ENCODE measurements at regions not wholly inside any gene's neighbourhood (a gene's known extent, or its start where the extent isn't known, plus 50 kb on each side); places are given as distances from the start of the nearest gene placed in this dataset.
"Not testable (repeated sequence)": the region's sequence is repeated elsewhere in the genome, so short reads cannot be mapped to it uniquely, and the experiment has no call there.

DNA sequence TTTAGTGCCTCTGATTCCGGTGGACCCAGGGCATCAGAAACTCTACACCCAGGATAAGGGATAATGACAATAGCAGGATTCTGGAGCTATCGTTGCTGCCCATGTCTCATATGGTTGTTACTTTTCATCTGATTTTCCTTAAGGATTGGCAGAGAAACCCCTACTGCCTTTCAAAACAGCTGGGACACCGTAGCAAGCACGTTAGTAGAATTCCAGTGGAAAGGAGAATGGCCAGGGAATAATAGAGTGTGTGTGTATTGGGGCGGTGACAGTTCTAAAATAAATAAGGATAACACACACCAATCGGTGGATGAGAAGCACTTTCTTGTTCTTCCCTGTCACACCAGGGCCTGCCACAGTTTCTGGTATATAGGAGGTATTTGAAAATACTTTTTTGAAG lies 251.8 kb downstream of the HAPSTR1 start:
- DNase-seq: no peak

DNA sequence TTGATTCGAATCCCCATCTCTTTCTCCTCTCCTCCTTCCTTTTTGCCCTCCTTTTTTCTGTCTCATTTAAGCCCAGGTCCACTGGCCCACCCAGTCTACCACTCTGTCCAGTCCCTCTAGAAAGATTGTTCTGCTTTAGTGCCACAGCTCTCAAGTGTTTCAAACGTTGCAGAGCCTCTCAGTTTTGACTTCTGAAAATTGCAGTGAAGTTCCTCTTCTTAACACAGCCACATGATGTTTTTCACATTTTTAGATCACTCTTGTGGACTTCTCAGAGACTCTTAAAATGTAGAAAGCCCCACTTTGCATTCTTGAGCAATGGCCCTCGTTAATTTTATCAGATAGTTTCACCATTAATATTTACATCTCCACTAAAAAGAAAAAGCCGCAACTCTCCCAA lies 253.1 kb downstream of the HAPSTR1 start:
- no peak for DNase-seq

DNA sequence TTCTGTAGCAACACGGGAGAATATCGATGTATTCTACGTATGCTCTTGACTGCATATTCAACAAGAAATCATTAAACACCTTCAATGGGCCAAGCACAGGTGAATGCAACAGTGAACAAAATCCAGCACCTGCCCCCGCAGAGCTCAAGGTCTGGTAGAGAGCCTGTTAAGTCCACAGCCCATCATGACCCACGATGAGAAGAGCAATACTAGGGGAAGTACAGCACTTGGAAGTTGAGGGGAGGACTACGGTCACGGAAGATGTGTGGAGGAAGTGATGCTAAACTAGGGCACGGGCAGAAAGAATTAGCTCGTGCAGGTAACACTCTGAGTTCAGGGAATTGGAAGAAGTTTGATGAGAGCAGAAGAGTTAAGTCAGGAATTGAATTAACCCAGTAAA lies 253.6 kb downstream of the HAPSTR1 start:
- DNase-seq: no peak

DNA sequence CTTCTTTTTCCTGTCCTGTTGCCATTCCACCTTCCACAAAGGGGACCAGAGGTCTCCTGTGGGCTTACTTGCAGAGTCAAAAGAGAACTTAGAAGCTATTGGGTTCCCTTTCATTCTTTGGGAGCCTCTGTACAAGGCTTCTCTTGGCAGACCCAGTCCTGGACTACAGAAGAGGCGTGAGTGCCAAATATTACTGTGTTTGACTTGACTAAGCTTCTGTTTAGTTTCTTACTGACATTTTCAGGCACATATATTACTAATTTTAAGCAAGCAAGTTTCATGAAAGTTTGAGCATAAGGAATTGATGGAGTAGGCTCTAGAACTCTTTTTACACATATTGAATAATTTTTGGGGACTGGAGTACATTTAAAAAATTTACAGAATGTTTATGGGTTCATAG lies 254.4 kb downstream of the HAPSTR1 start:
- no peak for DNase-seq

DNA sequence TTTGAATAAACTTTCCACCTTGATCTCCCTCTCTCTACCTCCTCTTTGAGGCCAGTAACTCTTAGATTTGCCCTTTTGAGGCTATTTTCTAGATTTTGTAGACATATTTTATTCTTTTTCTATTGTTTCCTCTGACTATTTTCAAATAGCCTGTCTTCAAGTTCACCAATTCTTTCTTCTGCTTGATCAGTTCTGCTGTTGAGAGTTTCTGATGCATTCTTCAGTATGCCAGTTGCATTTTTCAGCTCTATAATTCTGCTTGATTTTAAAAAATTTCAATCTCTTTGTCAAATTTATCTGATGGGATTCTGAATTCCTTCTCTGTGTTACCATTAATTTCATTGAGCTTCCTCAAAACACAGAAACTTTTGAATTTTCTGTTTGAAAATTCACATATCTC lies 257.5 kb downstream of the HAPSTR1 start:
- no peak for DNase-seq

DNA sequence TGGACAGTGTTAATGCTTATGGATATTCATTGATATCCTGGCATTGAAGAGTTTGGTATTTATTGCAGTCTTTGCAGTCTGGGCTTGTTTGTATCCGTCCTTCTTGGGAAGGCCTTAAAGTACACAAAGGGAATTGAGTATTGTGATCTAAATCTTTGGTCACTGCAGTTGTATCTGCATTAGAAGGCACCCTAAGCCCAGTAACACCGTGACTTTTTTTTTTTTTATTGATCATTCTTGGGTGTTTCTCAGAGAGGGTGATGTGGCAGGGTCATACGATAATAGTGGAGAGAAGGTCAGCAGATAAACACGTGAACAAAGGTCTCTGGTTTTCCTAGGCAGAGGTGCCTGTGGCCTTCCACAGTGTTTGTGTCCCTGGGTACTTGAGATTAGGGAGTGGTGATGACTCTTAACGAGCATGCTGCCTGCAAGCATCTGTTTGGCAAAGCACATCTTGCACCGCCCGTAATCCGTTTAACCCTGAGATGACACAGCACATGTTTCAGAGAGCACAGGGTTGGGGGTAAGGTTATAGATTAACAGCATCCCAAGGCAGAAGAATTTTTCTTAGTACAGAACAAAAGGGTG lies 258.0 kb downstream of the HAPSTR1 start:
- DNase-seq: not testable (repeated sequence)

DNA sequence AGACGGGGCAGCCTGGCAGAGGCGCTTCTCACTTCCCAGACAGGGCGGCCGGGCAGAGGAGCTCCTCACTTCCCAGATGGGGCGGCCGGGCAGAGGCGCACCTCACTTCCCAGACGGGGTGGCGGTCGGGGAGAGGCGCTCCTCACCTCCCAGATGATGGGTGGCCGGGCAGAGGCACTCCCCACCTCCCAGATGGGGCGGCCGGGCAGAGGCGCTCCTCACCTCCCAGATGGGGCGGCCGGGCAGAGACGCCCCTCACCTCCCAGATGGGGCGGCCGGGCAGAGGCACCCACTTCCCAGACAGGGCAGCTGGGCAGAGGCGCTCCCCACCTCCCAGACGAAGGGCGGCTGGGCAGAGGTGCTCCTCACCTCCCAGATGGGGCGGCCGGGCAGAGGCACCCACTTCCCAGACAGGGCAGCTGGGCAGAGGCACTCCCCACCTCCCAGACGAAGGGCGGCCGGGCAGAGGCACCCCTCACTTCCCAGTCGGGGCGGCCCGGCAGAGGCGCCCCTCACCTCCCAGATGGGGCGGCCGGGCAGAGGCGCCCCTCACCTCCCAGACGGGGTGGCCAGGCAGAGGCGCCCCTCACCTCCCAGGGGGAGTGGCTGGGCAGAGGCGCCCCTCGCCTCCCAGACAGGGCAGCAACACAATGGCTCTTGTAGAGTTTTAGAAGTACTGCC lies 258.8 kb downstream of the HAPSTR1 start:
- DNase-seq: not testable (repeated sequence)

DNA sequence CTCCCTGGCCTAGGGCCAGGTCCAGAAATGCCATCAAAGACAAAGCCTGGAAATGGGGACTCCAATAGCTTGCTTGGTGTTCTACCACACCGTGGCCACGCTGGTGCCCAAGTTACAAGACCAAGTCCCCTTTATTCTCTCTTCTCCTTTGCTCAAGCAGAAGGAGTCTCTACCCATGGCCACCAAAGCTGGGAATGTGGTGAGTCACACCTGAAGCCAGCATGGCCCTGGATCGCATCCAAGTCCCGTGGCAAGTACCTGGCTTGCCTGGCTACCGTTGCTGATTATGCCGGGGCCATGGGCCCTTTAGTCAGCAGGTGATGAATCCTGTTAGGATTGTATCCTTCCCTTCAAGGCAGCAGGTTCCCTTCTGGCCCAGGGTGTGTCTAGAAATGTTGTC lies 260.0 kb downstream of the HAPSTR1 start:
- DNase-seq: no peak

DNA sequence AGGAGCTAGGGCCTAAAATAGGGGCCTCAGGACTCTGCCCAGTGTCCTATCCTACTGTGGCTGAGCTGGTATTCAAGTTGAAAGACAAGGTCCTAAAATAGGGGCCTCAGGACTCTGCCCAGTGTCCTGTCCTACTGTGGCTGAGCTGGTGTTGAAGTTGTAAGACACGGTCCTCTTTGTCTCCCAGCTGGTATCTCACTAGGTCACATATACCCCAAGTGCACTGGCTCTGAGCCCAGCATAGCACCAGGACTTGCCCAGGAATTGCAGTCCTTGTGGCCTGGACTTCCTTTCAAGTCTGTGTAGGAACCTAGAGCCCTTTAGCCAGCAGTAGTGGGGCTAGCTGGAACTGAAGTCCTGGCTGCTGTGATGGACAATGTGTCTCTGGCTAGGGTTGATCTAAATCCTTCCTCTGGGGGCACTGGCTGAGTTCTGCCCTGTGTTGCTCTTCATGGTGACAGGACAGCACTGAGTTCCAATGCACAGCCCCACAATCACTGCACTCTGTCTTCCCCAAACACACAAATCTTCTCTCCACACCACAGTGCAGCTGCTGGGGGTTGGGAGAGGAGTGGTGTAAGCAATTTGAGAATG lies 260.5 kb downstream of the HAPSTR1 start:
- no peak for DNase-seq

DNA sequence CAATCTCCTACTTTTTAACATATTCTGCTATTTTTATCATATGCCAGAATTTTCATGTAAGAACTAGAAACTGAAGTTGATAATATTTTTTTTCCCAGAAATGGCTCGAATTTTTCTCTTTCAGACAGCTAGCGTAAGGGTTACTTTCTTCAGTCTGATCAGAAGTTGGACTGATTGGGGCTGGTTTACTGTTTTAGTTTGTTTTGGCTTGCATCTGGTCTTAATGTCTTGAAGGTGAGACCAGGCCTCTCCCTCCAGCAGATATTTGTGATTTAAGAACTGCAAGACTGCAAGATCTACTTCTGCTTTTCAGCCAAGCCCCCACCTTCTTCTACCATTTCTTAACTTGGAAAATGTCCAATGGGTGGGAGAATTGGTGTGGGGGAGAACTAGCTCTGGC lies 266.4 kb downstream of the HAPSTR1 start:
- no peak for DNase-seq

DNA sequence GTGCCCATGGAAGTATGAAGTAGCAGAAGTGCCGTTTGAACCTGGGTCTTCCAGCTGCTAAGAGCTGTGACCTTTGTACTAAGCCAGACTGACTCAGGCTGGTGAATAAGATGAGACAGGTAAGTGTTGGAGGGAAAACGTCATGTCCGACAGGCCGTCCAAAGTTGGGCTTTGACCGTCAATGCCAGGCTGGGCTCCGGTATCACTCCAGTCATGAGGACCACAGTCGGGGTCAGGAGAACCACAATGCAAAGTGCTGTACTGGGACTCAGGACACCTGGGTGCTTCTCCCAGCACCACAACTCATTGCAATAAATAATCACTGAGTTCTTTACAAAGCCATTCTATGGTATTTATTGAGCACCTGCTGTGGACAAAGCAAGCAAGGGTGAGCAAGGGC lies 268.6 kb downstream of the HAPSTR1 start:
- no peak for DNase-seq

DNA sequence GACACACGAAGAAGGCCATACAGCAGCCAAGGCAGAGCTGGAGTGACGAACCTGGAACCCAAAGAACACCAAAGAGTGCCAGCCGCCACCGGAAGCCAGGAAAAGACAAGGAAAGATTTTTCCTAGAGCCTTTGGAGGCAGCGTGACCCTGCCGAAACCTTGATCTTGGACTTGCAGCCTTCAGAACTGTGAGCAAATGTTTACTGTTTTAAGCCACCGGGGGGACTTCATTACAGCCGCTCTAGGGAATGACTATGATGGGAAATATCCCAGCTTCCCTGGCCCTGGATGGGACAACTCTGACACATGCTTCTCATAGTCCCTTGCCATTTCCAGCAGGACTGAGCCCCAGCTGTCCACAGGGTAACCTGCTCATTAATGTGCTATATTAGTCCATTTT lies 270.6 kb downstream of the HAPSTR1 start:
- no peak for DNase-seq

DNA sequence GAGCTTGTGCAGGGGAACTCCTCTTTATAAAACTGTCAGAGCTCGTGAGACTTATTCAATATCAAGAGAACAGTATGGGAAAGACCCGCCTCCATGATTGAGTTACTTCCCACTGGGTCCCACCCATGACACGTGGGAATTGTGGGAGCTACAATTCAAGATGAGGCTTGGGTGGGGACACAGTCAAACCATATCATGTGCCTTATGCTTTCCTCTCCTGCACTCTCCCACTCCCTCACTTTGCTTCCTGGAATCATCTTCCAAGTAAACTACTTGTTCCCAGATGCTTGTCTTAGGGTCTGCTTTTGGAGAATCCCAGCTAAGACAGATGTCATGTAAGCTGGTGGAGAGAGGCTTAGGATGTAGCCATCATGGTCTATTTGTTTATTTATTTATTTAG lies 271.2 kb downstream of the HAPSTR1 start:
- no peak for DNase-seq

DNA sequence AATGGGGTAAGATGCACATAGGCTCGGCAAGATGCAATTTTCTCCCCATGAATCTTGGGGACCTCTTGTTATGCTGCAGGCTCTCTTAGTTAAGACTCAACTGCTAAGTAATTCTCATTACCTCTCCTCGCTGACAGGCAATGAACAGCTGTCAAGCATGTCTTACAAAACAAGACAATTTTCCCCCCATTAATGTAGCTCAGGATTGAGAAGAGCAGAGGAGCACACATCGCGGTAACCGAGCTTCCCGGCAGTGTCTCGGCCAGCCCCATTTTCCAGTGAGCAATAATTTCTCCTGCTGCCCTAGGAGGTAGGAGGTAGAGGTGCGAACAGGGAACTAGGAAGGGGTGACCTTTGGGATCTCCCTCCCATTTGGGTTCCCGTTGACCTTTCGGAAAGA lies 272.1 kb downstream of the HAPSTR1 start:
- no peak for DNase-seq

DNA sequence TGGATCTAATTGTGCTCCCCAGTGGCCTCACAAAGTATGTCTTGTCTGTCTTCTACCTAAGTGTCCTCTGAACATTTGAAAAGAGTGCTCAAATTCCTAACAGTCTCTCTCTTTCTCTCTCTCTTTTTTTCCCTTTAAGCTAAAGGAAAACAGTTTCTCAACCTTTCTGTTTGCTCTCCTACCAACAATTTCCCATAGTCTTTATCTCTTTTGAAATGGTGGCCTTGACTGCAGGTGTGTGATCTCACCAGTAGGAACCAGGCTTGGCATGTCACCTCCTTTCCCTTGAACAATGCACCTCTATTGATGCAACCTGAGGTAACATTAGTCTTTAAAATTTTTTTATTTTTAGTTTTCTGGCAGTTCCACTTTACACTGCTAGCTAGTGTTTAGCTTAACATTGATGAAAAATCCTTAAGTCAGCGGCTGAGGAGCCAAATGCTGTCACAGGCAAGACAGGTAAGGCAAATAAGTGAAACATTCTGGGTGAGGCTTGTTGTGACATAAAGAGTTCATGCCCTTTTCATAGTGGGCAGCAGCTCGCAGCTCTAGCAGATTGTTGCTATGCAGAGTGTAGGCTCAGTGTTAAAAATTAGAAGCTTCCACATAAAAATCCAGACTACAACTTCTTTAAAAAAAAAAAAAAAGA lies 273.4 kb downstream of the HAPSTR1 start:
- no peak for DNase-seq

DNA sequence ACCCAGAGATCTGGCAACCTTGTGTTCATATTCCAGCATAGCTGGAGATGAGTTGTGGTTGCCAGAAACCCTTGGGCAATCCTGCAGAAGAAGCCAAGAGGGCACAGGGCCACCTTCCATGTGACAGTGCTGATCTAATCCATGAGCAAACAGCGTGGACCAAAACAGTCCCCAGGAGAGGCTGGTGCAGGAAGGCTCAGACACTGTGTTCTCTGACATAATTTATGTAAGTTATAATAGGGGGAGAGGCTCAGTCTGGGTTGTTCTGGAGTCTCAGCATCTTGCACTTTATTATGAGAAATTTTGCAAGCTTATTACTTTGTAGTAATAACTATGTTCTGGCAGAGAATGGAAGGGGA lies 273.9 kb downstream of the HAPSTR1 start:
- DNase-seq: peak; percentile 11

DNA sequence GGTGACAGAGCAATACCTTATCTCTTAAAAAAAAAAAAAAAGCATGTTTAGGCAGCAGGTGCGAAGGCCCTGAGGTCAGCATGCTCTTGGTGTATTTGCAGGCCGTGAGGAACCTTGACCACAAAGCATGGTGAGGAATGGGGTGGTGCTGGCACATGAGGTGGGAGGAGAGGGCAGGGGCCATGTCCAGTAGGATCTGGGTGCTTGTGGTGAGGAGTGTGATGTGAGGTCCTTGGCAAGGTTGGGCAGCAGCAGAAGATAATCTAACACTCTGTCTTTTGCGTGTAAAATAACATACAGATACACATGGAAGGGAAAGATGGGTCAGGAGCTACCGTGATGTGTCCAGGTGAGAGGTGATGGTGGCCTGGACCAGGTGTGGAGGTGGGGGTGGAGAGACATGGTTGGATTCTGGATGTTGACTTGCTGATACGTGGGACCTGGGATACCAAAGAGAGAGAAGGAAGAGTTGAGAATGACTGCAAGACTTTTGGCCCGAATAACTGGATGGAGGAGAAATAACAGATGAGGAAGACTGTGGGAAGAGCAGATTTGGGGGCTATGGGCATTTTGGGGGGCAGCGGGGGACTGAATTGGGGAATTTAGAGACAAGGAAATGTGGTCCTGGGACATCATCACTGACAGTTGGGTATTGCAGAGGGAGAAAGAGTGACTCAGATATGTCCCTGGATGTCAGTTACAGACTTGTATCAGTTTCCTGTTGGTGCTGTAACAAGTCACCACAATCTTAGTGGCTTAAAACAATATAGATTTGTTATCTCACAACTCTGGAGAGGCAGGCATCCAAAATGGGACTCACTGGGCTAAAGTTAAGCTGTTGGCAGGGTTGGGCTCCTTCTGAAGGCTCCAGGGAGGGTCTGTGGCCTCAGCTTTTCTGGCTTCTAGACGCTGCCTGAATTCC lies 274.9 kb downstream of the HAPSTR1 start:
- DNase-seq: no peak

DNA sequence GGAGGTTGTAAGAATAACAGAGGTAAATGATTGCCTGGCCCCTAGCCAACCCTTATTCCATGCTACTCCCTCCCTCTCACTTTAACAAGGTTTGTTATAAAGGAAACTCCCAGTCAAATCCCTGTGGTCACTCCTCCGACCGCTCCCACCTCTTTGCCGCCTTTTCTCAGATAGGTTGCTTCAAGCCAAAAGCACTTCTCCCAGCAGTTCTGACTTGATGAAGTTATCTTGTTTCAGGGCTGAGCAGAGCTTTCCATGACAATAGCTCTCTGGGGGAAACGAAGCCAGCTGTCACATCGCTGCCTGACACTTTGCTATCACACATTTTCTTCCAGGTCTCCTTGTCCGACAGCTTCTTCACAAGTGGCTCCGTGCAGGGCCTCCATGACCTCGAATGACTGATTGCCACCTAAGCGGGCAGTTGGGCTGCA lies 278.6 kb downstream of the HAPSTR1 start:
- DNase-seq: no peak

DNA sequence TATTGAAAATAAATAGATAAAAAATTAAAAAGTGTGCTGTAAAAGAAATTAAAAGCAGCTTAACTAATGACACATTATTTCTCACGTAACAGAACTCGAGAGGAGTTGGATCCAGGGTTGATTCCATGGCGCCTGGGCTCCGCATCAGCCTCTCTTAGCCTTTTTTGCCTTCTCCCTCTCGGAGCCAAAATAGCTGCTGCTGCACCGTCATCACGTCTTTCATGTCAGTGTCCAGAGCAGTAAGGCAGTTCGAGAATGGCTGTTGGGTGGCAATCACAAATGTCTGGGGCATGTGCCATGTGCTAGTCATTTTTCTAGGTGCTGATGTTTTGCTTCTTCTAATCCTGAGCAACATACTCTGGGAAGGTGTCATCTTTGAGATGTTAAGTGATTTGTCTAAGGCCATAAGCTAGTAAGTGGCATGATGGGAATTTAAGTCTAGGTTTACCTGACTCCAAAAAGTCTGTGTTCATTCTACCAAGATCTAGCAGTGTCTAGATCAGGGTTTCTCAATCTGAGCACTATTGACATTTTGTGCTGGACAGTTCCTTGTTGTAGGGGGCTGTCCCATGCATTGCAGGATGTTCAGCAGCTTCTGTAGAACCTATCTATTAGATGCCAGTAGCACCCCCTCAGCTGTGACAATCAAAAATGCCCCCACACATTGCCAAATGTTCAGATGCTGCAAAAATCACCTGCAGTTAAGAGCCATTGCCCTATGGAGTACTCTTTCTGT lies 280.4 kb downstream of the HAPSTR1 start:
- no peak for DNase-seq

DNA sequence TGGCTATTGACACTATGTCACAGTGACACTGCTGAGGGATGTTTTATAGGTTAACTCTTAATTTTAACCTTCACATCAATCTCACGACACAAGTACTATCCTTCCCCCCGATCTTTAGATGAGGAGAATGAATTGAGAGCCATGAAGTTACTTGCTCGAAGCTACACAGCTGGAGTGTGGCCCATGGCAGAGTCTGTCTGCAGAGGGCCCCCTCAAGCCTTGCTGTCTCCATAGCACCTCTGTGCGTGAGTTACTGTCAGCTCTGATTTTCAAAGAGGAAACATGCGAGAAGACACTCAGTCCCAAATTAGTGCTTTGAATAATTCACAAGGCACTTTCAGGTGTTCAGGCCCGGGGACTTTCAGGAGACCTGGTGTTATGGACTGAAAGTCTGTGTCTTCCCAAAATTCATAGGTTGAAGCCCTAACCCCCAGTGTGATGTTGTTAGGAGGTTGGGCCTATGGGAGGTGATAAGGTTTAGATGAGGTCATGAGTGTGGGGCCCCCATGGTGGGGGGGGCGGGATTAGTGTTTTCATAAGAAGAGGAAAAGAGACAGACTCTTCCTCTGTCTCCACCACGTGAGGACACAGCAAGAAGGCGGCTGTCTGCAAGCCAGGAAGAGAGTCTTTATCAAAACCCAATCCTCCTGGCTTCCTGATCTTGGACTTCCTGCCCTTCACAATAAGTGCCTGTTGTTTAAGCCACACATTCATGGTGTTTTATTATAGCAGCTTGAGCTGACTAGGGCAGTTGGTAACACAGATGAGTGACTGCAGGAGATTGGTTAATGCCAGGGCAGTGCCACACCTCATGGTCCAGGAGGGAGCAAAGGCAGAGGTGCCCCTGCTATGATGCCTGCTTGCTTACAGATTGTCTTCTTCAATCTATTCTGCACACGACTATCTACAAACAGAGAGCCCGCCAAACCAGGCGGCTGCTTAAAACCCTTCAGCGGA lies 281.8 kb downstream of the HAPSTR1 start:
- DNase-seq: no peak
